Smooth muscle cell (in vitro differentiated cells): ENCODE measurements at regions not wholly inside any gene's neighbourhood (a gene's known extent, or its start where the extent isn't known, plus 50 kb on each side); places are given as distances from the start of the nearest gene placed in this dataset.

Experiments
- DNase-seq: peaks from one replicate; lab custom pipeline; 2025; ENCODE audit not compliant: unreplicated experiment; lab: John Stamatoyannopoulos, UW
- H2AFZ ChIP-seq: fragments of 200-600 bp; sonication (generic); 2 replicates; pipeline ENCODE4 v1.6.0; 2016; ENCODE audit warnings: antibody characterized with exemption, low read depth, mild to moderate bottlenecking
- H3F3A ChIP-seq: fragments of 200-600 bp; sonication (generic); 2 replicates; pipeline ENCODE4 v1.6.0; 2017; ENCODE audit warnings: antibody characterized with exemption, low read depth
- H3K27ac ChIP-seq: fragments of 200-600 bp; sonication (generic); 2 replicates; pipeline ENCODE4 v1.5.1; 2016; ENCODE audit warnings: low read depth, mild to moderate bottlenecking
- H3K27me3 ChIP-seq: fragments of 200-600 bp; sonication (generic); 2 replicates; pipeline ENCODE4 v1.6.1; 2016; ENCODE audit warnings: low read depth, mild to moderate bottlenecking
- H3K36me3 ChIP-seq: fragments of 200-600 bp; sonication (generic); 2 replicates; pipeline ENCODE4 v1.5.1; 2016; ENCODE audit warnings: low read depth
- H3K4me1 ChIP-seq: fragments of 200-600 bp; sonication (generic); 2 replicates; pipeline ENCODE4 v1.5.1; 2016; ENCODE audit warnings: low read depth
- H3K4me2 ChIP-seq: fragments of 200-600 bp; sonication (generic); 2 replicates; pipeline ENCODE4 v1.6.0; 2016; ENCODE audit warnings: mild to moderate bottlenecking
- H3K4me3 ChIP-seq: fragments of 200-600 bp; sonication (generic); 2 replicates; pipeline ENCODE4 v1.5.1; 2016; ENCODE audit warnings: mild to moderate bottlenecking
- H3K79me2 ChIP-seq: fragments of 200-600 bp; sonication (generic); 2 replicates; pipeline ENCODE4 v1.6.0; 2016; ENCODE audit warnings: low read depth, mild to moderate bottlenecking
- H3K9ac ChIP-seq: fragments of 200-600 bp; sonication (generic); 2 replicates; pipeline ENCODE4 v1.6.0; 2016; ENCODE audit warnings: low read depth
- H3K9me3 ChIP-seq: fragments of 200-600 bp; sonication (generic); replicated peaks from 2 replicates; pipeline ENCODE4 v1.5.1; 2016; ENCODE audit warnings: low read depth
- H4K20me1 ChIP-seq: fragments of 200-600 bp; sonication (generic); 2 replicates; pipeline ENCODE4 v1.6.0; 2016; ENCODE audit warnings: low read depth
- WGBS: methylation state at CpG from one replicate; pipeline ENCODE4 v1.1.7; 2016; ENCODE audit warnings: low lambda C conversion rate; 5-methylcytosine and 5-hydroxymethylcytosine counted together
- TF ChIP-seq, protein P1 (sequence below): fragments of 200-600 bp; sonication (generic); IDR thresholded peaks from 2 replicates; pipeline ENCODE4 v1.5.1; 2017; ENCODE audit warnings: borderline replicate concordance, mild to moderate bottlenecking, antibody characterized with exemption; ENCODE audit not compliant: insufficient read depth, poor library complexity, severe bottlenecking

- Histone ChIP-seq H3K4me1 (peaks cover 17% of the 10 kb centered on the region), H3F3A (no peaks in the 10 kb centered on the region), H4K20me1 (no peaks in the 10 kb centered on the region), H3K4me2 (no peak overlapping the region), H3K9me3 (no peaks in the 10 kb centered on the region), H3K27me3 (no peaks in the 10 kb centered on the region), H2AFZ (no peak overlapping the region), H3K79me2 (no peaks in the 10 kb centered on the region), H3K27ac (no peak overlapping the region), H3K4me3 (no peak overlapping the region), H3K36me3 (no peaks in the 10 kb centered on the region), H3K9ac (no peak overlapping the region)
- 54% methylated on average over 4 of the region's 4 CpGs for whole genome bisulfite sequencing
- DNase-seq = no peak
- TF ChIP-seq, protein P1, sequence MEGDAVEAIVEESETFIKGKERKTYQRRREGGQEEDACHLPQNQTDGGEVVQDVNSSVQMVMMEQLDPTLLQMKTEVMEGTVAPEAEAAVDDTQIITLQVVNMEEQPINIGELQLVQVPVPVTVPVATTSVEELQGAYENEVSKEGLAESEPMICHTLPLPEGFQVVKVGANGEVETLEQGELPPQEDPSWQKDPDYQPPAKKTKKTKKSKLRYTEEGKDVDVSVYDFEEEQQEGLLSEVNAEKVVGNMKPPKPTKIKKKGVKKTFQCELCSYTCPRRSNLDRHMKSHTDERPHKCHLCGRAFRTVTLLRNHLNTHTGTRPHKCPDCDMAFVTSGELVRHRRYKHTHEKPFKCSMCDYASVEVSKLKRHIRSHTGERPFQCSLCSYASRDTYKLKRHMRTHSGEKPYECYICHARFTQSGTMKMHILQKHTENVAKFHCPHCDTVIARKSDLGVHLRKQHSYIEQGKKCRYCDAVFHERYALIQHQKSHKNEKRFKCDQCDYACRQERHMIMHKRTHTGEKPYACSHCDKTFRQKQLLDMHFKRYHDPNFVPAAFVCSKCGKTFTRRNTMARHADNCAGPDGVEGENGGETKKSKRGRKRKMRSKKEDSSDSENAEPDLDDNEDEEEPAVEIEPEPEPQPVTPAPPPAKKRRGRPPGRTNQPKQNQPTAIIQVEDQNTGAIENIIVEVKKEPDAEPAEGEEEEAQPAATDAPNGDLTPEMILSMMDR = no peak
Measured at GRCh38 chr20:24116611-24117010, 128.0 kb upstream of the GGTLC1 start.

GRCh38 chr20:24112360-24112759, 123.8 kb upstream of the GGTLC1 start:
- H3K4me1 ChIP-seq = peaks cover 8% of the 10 kb centered on the region
- no peaks in the 10 kb centered on the region for H3K27me3 ChIP-seq
- no peak overlapping the region for H3K9ac ChIP-seq
- TF ChIP-seq, protein P1 = no peak
- no peaks in the 10 kb centered on the region for H3K9me3 ChIP-seq
- H3K4me2 ChIP-seq = no peak overlapping the region
- H3K4me3 ChIP-seq = no peak overlapping the region
- no peaks in the 10 kb centered on the region for H3F3A ChIP-seq
- no peak overlapping the region for H2AFZ ChIP-seq
- no peaks in the 10 kb centered on the region for H3K79me2 ChIP-seq
- H3K36me3 ChIP-seq = no peaks in the 10 kb centered on the region
- 94% methylated on average over 7 of the region's 7 CpGs for WGBS
- DNase-seq = no peak
- no peak overlapping the region for H3K27ac ChIP-seq
- H4K20me1 ChIP-seq = no peaks in the 10 kb centered on the region

GRCh38 chr20:24111858-24112257, 123.3 kb upstream of the GGTLC1 start:
- no peaks in the 10 kb centered on the region for H3K27me3 ChIP-seq
- H3K4me2 ChIP-seq = no peak overlapping the region
- 85% methylated on average over 5 of the region's 5 CpGs for WGBS
- TF ChIP-seq, protein P1 = no peak
- no peaks in the 10 kb centered on the region for H3F3A ChIP-seq
- no peak overlapping the region for H2AFZ ChIP-seq
- H3K36me3 ChIP-seq = no peaks in the 10 kb centered on the region
- no peaks in the 10 kb centered on the region for H4K20me1 ChIP-seq
- H3K4me1 ChIP-seq = peaks cover 3% of the 10 kb centered on the region
- H3K9ac ChIP-seq = no peak overlapping the region
- no peak overlapping the region for H3K4me3 ChIP-seq
- no peaks in the 10 kb centered on the region for H3K79me2 ChIP-seq
- no peak for DNase-seq
- no peak overlapping the region for H3K27ac ChIP-seq
- no peaks in the 10 kb centered on the region for H3K9me3 ChIP-seq

GRCh38 chr20:24109537-24109936, 121.0 kb upstream of the GGTLC1 start:
- Histone ChIP-seq H3K79me2 (no peaks in the 10 kb centered on the region), H3K9me3 (no peaks in the 10 kb centered on the region), H3K4me2 (no peak overlapping the region), H3K4me1 (no peaks in the 10 kb centered on the region), H3F3A (no peaks in the 10 kb centered on the region), H3K36me3 (no peaks in the 10 kb centered on the region), H3K27ac (no peak overlapping the region), H4K20me1 (no peaks in the 10 kb centered on the region), H3K27me3 (no peaks in the 10 kb centered on the region), H2AFZ (no peak overlapping the region), H3K9ac (no peak overlapping the region), H3K4me3 (no peak overlapping the region)
- TF ChIP-seq, protein P1 = no peak
- 96% methylated on average over 10 of the region's 10 CpGs for WGBS
- no peak for DNase-seq
